ENCODE measurements at regions not wholly inside any gene's neighbourhood (a gene's known extent, or its start where the extent isn't known, plus 50 kb on each side); places are given as distances from the start of the nearest gene placed in this dataset.

DNA sequence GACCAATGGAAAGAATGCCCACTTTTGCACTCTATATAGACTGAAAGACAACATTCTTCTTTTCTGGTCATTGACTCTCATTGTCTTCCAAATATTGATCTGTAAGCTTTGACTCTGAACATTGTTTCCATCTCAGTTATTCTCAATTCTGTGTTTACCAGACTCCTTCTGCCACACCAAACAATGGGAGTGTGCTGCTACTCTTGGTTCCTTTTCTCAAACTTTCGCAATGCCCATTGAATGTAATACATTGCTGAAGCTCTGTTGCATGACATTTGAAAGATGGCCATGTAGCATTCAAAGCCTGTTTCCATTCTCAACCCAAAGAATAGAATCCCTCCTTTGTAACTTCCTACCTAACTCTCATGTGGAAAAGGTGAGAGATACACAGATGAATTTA, 136.2 kb downstream of the BTC start:
- TF ChIP-seq MEIS1 (CRISPR knock-in tag; IDR thresholded peaks at IDR 0.05; ENCODE audit: borderline replicate concordance) (no peak), ZNF274 (IDR thresholded peaks at IDR 0.05; ENCODE audit: low read length) (no peak), ZNF274 (tag by site-specific recombination; IDR thresholded peaks at IDR 0.05; ENCODE audit: borderline replicate concordance) (no peak), ZNF670 (tag by site-specific recombination; IDR thresholded peaks at IDR 0.05; ENCODE audit: low read depth) (no peak), ZNF658 (tag by site-specific recombination; IDR thresholded peaks at IDR 0.05) (no peak)
- TF ChIP-seq, protein P1, sequence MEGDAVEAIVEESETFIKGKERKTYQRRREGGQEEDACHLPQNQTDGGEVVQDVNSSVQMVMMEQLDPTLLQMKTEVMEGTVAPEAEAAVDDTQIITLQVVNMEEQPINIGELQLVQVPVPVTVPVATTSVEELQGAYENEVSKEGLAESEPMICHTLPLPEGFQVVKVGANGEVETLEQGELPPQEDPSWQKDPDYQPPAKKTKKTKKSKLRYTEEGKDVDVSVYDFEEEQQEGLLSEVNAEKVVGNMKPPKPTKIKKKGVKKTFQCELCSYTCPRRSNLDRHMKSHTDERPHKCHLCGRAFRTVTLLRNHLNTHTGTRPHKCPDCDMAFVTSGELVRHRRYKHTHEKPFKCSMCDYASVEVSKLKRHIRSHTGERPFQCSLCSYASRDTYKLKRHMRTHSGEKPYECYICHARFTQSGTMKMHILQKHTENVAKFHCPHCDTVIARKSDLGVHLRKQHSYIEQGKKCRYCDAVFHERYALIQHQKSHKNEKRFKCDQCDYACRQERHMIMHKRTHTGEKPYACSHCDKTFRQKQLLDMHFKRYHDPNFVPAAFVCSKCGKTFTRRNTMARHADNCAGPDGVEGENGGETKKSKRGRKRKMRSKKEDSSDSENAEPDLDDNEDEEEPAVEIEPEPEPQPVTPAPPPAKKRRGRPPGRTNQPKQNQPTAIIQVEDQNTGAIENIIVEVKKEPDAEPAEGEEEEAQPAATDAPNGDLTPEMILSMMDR (tag by site-specific recombination; IDR thresholded peaks at IDR 0.05), result no peak
- TF ChIP-seq, protein P2, sequence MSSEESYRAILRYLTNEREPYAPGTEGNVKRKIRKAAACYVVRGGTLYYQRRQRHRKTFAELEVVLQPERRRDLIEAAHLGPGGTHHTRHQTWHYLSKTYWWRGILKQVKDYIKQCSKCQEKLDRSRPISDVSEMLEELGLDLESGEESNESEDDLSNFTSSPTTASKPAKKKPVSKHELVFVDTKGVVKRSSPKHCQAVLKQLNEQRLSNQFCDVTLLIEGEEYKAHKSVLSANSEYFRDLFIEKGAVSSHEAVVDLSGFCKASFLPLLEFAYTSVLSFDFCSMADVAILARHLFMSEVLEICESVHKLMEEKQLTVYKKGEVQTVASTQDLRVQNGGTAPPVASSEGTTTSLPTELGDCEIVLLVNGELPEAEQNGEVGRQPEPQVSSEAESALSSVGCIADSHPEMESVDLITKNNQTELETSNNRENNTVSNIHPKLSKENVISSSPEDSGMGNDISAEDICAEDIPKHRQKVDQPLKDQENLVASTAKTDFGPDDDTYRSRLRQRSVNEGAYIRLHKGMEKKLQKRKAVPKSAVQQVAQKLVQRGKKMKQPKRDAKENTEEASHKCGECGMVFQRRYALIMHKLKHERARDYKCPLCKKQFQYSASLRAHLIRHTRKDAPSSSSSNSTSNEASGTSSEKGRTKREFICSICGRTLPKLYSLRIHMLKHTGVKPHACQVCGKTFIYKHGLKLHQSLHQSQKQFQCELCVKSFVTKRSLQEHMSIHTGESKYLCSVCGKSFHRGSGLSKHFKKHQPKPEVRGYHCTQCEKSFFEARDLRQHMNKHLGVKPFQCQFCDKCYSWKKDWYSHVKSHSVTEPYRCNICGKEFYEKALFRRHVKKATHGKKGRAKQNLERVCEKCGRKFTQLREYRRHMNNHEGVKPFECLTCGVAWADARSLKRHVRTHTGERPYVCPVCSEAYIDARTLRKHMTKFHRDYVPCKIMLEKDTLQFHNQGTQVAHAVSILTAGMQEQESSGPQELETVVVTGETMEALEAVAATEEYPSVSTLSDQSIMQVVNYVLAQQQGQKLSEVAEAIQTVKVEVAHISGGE (tag by site-specific recombination; conservative IDR thresholded peaks at IDR 0.05; ENCODE audit: low read depth), result no peak
